Left ventricle myocardium superior (tissue), 1 donor: ENCODE measurements at regions not wholly inside any gene's neighbourhood (a gene's known extent, or its start where the extent isn't known, plus 50 kb on each side); places are given as distances from the start of the nearest gene placed in this dataset.
"Not testable (repeated sequence)": the region's sequence is repeated elsewhere in the genome, so short reads cannot be mapped to it uniquely, and the experiment has no call there.

Experiments
- ATAC-seq: fragments of 200-7000 bp; cut with Tn5 transposase; one replicate; pipeline ENCODE4 v1.9.1; 2020; ENCODE audit warnings: mild to moderate bottlenecking, moderate library complexity
- DNase-seq: peaks from one replicate; pipeline ENCODE4 v3.0.0-alpha.2; 2020
- intact Hi-C: fragments of 100-400 bp; cut with micrococcal nuclease; formaldehyde crosslinking; loops from one replicate; pipeline ENCODE4 v1.11.0; 2022
- donor health status: DM: no; HTN: yes; CAD: no; lungs with severe emphysema.

DNA sequence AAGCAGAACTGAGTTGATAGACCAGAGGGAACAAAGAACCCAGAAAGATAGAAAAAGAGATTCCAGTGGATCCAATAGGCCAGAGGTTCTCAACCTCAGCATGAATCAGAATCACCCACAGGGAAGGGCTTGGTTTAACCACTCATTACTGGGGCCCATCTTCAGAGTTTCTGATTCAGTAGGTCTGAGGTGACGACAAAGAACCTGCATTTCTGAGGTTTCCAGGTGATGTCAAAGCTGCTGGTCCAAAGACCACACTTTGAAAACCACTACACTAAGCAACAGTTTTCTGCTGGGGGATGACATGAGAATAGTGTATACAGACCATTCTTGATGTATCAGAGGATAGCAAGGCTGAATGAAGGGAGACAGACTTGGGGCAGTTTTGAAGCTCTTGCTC lies 81.5 kb upstream of the FOXN2 start:
- intact Hi-C loops: no loop called here
- DNase-seq (no peak), ATAC-seq (no peak)

DNA sequence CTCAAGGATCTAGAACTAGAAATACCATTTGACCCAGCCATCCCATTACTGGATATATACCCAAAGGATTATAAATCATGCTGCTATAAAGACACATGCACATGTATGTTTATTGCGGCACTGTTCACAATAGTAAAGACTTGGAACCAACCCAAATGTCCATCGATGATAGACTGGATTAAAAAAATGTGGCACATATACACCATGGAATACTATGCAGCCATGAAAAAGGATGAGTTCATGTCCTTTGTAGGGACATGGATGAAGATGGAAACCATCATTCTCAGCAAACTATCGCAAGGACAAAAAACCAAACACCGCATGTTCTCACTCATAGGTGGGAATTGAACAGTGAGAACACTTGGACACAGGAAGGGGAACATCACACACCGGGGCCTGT lies 80.7 kb upstream of the FOXN2 start:
- DNase-seq, ATAC-seq, intact Hi-C loops: not testable (repeated sequence)

DNA sequence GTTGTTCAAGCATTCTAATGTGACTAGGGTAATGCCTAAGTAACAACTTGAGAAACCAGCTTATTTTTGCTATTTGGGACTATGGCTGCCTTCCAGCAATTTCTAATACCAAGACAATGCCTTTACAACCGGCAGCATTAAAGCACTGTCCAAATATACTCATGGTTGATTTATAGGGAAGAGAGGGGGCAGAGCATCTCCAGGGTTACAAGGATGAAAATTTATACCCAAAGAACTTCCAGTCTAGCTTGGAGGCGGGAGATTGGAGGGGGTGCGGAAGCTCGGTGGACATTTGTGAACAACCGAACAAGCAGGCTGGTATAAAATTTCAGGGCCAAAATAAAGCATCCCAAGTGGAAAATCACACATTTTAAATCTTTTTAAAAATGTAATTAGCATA lies 79.4 kb upstream of the FOXN2 start:
- ATAC-seq (no peak), DNase-seq (no peak)
- intact Hi-C loops: no loop called here

DNA sequence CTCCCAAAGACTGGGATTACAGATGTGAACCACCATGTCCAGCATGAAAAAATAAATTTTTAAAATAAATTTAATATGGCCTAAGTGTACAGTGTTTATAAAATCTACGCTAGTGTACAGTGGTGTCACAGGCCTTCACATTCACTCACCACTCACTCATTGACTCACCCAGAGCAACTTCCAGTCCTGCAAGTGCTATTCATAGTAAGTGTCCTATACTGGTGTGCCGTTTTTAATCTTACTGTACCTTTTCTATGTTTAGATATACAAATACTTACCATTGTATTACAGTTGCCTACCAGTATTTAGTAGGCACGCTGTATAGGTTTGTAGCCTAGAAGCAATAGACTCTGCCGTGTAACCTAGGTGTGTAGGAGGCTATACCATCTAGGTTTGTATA lies 76.1 kb upstream of the FOXN2 start:
- intact Hi-C loops: no loop called here
- ATAC-seq: peak; percentile 88
- no peak for DNase-seq

DNA sequence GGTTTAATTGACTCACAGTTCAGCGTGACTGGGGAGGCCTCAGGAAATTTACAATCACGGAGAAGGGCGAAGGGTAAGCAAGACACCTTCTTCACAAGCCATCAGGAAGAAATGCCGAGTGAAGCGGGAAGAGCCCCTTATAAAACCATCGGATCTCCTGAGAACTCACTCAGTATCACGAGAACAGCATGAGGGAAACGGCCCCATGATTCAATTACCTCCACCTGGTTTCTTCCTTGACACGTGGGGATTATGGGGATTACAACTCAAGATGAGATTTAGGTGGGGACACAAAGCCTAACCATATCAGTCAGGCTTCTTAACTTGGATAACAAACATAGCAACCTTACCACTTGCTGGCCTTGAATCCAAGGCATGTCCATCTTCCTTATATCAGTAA lies 73.6 kb upstream of the FOXN2 start:
- ATAC-seq (no peak), DNase-seq (no peak)
- intact Hi-C loops: no loop called here

DNA sequence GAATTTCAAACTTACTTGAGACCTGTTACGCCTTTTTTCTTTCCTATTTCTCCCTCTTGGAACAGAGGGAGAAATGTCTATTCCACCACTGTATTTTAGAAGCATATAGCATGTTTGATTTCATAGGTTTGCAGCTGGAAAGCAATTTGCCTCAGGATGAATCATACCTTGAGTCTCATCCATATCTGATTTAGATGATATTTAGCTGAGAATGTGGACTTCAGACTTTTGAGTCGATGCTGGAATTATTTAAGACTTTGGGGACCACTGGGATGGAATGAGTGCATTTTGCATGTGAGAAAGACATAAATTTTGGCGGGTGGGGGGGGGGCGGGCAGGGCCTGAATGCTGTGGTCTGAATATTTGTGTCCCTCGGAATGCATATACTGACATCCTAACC lies 67.3 kb upstream of the FOXN2 start:
- DNase-seq (no peak), ATAC-seq (no peak)
- intact Hi-C loops: no loop called here

DNA sequence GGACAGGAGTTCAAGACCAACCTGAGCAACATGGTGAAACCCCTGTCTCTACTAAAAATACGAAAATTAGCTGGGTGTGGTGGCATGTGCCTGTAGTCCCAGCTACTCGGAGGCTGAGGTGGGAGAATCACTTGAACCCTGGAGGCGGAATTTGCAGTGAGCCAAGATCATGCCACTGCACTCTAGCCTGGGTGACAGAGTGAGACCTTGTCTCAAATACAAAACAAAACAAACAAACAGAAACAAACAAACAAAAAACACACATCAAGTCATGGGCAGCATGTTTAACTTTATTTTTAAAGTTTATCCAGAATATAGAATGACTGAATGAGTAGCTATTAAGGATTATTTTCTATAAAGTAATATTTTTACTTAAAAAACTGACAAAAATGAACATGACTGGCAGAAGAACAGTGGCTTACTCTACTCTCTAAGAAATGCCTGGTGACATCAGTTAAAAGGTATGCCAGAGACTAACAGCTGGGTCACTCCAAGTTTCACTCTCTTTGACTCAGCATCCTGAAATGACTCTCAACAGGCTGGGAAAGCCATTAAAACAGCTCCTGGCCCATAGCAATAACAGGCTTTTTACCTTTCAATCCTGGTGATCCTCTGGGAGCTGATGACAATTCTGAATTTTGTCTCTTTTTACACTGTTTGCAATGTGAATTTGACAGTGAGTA lies 66.1 kb upstream of the FOXN2 start:
- intact Hi-C loops: no loop called here
- DNase-seq (no peak), ATAC-seq (peak; percentile 95)

DNA sequence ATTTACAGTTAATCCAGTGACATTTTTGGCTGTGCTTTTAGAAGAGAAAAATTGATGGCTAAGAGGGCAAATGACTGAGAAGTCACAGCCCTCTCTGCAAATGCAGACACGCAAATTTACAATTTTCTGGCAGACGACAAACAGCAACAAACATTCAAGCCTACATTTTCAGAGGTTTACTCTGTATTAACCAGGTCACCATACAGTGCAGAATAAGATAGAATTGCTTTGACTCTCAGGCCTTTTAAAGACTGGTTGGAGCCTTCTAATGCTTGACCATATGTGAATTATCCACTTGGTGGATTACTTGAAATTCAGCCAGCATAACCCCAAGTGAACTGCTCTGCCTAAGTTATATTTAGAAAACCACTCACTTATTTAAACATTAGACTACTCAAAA lies 65.5 kb upstream of the FOXN2 start:
- DNase-seq: no peak
- intact Hi-C loops: no loop called here
- peak; percentile 87 for ATAC-seq

DNA sequence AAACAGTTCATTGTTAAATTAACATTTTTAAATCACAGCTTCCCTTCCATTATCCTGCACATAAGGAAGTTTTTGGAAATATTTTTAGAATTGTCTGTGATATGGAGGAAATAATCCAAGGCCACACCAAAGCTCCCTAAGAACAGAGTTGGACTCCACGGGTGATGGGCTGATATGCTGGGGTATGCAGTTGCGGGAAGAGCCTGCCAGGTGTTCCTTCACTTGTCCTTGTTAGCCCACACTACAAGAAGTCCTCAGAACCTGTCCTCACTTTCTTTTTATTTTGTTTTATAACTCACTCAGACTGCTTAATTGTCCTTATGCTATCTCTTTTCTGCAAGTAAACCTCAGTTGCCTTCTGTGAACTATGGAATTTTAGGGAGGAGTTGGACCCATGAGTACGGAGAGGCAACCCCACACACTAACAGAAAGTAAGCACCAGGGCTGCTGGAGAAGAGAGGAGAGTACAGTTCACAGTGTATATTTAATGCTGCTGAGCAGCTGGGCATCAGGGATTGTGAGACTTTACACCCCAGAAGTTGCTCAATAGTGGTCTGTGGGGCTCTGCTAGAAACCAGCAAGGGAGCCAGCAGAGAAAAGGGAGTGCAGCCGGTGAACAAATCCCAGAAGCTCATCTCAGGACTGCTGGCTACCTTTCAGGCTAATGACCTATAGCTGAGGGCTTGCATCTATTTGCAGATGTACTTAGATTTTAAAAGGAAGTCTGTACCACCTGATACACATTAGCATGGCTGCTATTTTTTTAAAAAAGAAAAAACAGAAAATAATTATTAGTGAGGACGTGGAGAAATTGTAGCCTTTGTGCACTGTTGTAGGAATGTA lies 64.6 kb upstream of the FOXN2 start:
- no peak for DNase-seq
- ATAC-seq: peak; percentile 65
- intact Hi-C loops: no loop called here

DNA sequence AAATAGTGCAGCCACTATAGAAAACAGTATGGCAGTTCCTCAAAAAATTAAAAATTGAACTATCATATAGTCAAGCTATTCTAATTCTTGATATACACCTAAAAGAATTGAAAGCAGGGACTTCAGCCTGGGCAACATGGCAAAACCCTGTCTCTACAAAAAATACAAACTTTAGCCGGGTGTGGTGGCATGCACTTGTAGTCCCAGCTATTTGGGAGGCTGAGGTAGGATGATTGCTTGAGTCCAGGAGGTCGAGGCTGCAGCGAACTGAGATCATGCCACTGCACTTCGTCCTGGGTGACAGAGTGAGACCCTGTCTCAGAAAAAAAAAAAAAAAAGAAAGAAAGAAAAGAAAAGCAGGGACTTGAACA lies 64.0 kb upstream of the FOXN2 start:
- intact Hi-C loops: no loop called here
- DNase-seq: no peak

DNA sequence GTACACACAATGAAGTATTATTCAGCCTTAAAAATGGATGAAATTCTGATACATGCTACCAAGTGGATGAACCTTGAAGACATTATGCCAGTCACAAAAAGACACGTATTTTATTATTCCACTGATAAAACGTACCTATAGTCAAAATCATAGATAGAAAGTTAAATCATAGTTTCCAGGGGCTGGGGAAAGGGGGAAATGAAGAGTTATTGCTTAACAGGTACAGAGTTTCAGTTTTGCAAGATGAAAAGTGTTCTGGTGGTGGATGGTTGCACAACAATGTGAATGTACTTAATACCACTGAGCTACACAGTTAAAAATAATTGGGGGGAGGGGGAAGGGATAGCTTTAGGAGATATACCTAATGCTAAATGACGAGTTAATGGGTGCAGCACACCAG lies 63.5 kb upstream of the FOXN2 start:
- no peak for DNase-seq
- peak; percentile 9 for ATAC-seq
- intact Hi-C loops: no loop called here

More for the DNA sequence above, 64.0 kb upstream of the FOXN2 start:
- ATAC-seq: no peak

DNA sequence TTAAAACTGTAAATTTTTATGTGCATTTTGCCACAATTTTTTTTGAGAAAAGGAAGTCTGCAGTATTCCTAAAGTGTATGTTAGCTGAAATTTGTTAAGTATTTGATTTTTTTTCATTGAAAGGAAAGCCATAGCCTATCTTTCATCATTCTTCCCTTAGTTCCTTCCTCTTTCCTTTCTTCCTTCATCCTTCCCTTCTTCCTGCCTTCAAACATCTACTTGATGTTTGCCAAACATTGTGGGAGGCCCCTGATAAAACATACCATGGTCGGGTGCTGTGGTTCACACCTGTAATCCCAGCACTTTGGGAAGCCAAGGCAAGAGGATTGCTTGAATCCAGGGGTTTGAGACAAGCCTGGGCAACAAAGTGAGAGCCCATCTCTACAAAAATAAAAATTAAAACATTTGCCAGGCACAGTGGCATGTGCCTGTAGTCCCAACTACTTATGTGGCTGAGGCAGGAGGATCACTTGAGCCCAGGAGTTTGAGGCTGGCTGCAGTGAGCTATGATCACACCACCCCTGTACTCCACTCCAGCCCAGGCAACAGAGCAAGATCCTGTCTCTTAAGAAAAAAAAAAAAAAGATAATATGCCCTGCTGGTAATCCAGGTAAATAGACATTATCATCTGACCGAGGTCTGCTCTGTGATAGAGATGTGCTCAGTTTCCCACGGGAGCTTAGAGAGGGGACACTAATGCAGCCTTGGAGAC lies 62.9 kb upstream of the FOXN2 start:
- DNase-seq (no peak), ATAC-seq (no peak)
- intact Hi-C loops: no loop called here

DNA sequence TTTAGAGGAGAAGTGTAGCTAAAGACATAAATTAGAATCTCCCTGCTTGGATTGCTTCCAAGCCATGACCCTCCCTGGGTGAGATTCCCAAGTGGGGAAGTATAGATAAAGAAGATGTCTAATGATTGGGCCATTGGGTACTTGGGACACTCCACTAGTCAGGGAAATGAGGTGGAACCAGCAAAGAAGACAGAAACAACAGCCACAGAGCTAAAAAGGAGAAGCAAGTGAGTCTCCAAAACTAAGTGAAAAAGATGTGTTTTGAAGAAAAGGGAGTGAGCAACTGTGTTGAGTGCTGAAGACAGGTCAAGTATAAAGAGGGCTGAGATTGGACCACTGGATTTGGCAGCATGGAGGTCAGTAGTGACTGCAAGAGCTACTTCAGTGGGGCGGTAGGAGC lies 61.2 kb upstream of the FOXN2 start:
- intact Hi-C loops: no loop called here
- ATAC-seq (no peak), DNase-seq (no peak)

DNA sequence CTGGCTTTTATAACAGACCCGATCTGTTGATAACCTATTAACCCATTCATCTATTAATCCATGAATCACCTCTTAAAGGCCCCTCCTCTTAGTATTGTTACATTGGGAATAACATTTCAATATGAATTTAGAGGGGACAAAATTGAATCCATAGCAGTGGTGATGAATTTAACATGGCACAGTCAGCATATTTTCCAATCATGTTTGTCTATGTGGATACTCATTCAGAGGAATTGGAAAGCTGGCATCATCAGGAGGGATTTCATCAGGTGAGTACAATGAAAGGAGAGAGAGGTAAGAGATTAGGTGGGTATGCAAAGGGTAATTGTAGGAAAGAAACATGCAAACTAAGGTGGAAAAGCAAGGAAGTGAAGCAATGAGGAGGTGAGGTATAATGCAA lies 59.6 kb upstream of the FOXN2 start:
- intact Hi-C loops: no loop called here
- DNase-seq: no peak
- no peak for ATAC-seq

DNA sequence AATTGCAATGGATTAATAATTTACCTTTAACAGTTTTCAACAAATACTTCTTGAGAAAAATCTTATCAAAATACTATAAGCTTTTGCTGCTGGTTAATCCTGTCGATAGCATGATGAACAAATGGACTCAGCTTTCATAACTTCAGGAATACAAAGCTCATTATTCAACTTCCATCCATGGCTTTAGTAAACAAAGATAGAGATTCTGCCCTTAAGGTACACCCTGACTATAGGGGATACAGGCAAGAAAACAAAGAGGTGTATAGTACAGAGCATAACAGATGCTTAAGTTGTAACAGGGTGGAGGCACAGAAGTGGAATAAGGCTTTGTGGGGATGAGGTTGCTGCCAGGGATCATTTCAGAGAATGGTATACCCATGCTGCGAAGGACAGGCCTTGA lies 57.0 kb upstream of the FOXN2 start:
- no peak for ATAC-seq
- DNase-seq: no peak
- intact Hi-C loops: no loop called here

DNA sequence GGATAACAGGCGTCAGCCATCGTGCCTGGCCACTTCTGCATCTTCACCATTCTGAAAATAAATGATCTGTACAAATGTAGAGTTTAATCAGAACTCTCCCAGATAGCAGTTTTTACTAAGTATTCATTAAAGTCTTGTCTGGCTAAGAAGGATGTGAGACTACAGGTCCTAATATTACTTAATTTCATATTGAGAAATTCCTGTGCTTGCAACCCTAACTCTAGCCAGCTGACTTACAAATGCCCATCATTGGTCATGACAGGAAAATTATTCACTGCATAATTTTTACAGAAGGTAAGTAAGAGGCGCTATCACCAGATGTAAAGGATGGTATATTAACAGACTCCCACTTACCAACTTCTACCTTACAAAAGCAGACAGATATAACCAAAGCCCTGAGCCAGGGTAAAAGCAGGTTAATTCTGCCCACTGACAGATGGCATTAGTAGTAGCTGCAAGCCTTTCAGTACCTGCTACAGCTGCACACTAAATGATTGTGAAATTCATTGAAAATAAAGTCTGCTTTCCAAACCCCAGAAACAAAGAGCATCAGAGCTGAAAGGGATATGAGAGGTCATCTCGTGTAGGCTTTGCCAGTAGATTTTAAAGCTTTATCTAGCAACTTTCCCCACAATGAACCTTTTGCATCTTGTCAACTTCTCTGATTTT lies 55.9 kb upstream of the FOXN2 start:
- intact Hi-C loops: no loop called here
- no peak for ATAC-seq
- DNase-seq: no peak

DNA sequence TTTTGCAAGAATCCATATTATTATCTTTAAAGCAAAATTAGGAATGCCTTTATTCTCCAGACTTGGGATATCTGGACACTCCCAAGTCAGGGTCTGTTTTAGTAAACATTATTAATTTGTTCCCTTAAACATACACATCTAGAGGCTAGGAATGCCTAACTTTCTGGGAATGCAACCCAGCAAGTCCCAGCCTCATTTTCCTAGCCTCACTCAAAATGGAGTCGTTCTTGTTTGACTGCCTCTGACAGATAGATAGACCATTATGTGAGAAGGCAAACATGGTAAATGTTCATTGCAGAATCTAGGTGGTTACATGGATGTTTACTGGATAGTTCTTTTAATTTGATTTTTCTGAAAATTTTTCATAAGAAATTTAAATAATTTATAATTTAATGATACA lies 54.7 kb upstream of the FOXN2 start:
- intact Hi-C loops: no loop called here
- no peak for DNase-seq
- no peak for ATAC-seq

DNA sequence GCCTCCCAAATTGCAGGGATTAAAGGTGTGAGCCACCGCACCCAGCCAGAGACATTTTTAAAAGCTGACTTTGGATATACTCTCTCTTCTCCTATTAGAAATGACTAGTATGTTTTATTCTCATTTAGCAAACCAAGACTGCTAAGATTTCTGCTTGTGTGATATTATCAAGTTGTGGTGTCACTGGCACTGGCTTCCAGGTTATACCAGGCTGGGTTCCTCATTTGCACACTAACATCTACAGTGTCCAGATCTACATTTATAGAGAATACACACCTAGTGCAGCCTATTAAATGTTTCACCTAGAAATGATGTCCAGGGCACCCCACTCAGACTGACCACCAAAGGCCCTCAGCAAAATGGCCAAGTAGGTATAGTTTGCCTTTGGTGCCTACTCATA lies 49.9 kb upstream of the FOXN2 start:
- intact Hi-C loops: no loop called here
- no peak for ATAC-seq
- no peak for DNase-seq
